ENCODE measurements at regions not wholly inside any gene's neighbourhood (a gene's known extent, or its start where the extent isn't known, plus 50 kb on each side); places are given as distances from the start of the nearest gene placed in this dataset.

DNA sequence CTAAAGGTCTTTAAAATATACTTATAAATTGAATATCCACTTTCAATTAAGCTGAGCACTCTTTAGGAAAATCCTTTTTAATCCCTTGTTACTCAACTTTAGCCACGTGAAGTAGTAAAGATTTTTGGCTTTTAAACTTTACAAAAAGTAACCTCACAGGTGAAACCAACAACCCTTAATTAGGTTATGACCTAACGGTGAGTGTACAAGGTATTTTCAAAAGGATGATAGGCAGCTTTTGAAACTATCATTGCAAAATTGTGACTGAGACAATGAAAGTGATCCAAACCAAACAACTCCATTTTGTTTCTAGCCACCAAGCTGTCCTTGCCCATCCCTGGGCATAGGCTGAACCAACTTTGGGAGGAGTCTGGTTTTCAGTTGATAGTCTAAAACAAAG lies 940.2 kb downstream of the OTOL1 start:
- no peak overlapping the region for H3K27ac ChIP-seq (ENCODE audit: low read depth, low read length, severe bottlenecking)
- no peak overlapping the region for H3K4me3 ChIP-seq (ENCODE audit: extremely low read depth, insufficient read depth, low read length, poor library complexity, severe bottlenecking)
- H3K9me3 ChIP-seq (ENCODE audit: control insufficient read depth, low read length) = peaks cover 6% of the 10 kb centered on the region
- WGBS, 2 experiments (ENCODE audit: insufficient coverage in 2 of 2) = no CpG with 5 or more reads among the region's 2 CpGs
- no peaks in the 10 kb centered on the region for H3K4me1 ChIP-seq (ENCODE audit: control insufficient read depth, insufficient read depth, low read length, poor library complexity, severe bottlenecking)
- H3K36me3 ChIP-seq (ENCODE audit: control insufficient read depth, insufficient read depth, low read length) = no peaks in the 10 kb centered on the region

DNA sequence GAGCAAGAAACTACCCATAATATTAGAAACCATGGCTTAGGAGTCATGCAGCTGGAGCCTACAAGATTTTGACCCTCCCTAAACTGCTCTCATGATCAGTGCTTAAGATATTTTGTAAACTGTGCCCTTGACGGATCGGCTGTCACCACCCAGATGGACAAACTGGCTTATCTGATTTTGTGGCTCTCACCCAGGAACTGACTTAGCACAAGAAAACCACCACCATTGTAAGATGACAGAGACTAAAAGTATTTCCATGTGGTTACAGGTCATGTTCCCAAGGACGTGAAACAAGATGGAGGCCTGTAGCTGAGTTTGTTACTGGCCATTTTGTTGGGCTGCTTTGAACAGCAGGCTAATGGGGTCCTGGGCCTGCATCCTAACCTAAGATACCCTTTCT lies 940.9 kb downstream of the OTOL1 start:
- no peaks in the 10 kb centered on the region for H3K36me3 ChIP-seq (ENCODE audit: control insufficient read depth, insufficient read depth, low read length)
- no peak overlapping the region for H3K27ac ChIP-seq (ENCODE audit: low read depth, low read length, severe bottlenecking)
- WGBS, 2 experiments (ENCODE audit: insufficient coverage in 2 of 2) = 50 to 70% methylated on average over 2 to 3 of the region's 3 CpGs
- peaks cover 6% of the 10 kb centered on the region for H3K9me3 ChIP-seq (ENCODE audit: control insufficient read depth, low read length)
- H3K4me3 ChIP-seq (ENCODE audit: extremely low read depth, insufficient read depth, low read length, poor library complexity, severe bottlenecking) = no peak overlapping the region
- no peaks in the 10 kb centered on the region for H3K4me1 ChIP-seq (ENCODE audit: control insufficient read depth, insufficient read depth, low read length, poor library complexity, severe bottlenecking)

DNA sequence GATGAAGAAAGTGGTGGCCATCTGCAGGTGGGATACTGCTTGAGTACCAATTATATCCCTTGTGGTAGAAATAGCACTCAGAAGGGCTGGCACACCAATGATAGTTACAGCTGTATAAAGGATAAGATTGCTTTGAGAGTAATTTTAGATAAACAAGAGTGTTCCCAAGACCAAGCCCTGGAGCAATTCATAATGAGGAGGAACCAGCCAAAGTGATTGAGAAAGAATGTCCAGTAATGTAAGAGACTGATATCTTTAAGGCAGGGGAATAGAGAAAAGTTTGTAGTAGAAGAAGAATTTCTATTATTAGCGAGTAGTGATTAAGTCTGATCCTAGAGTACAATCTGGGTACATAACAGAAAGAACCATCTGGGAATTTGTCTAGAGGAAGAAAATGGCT lies 945.1 kb downstream of the OTOL1 start:
- Histone ChIP-seq H3K4me3 (ENCODE audit: extremely low read depth, insufficient read depth, low read length, poor library complexity, severe bottlenecking) (no peak overlapping the region), H3K9me3 (ENCODE audit: control insufficient read depth, low read length) (no peaks in the 10 kb centered on the region), H3K4me1 (ENCODE audit: control insufficient read depth, insufficient read depth, low read length, poor library complexity, severe bottlenecking) (no peaks in the 10 kb centered on the region), H3K27ac (ENCODE audit: low read depth, low read length, severe bottlenecking) (no peak overlapping the region), H3K36me3 (ENCODE audit: control insufficient read depth, insufficient read depth, low read length) (no peaks in the 10 kb centered on the region)
- 29 to 55% methylated on average over 1 of the region's 1 CpG for WGBS, 2 experiments (ENCODE audit: insufficient coverage in 2 of 2)

DNA sequence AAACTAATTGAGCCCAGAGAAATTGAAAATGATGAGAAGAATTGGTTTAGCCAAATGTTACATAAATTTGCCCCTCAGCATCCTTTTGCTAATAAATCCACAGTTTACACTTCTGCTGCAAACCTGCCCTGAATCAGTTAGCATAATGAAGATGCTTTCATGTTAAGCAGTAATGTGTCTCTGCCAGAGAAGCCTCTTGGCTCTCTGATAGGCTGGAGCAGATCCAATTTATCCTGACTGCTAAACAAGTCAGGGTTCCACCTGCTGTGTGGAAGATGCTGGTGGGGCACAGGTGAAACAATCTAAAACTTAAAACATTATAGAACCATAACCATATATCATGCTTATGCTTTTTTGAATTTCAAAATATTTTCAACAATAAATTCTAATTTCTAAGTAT lies 946.8 kb downstream of the OTOL1 start:
- no peak overlapping the region for H3K4me3 ChIP-seq (ENCODE audit: extremely low read depth, insufficient read depth, low read length, poor library complexity, severe bottlenecking)
- H3K36me3 ChIP-seq (ENCODE audit: control insufficient read depth, insufficient read depth, low read length) = no peaks in the 10 kb centered on the region

DNA sequence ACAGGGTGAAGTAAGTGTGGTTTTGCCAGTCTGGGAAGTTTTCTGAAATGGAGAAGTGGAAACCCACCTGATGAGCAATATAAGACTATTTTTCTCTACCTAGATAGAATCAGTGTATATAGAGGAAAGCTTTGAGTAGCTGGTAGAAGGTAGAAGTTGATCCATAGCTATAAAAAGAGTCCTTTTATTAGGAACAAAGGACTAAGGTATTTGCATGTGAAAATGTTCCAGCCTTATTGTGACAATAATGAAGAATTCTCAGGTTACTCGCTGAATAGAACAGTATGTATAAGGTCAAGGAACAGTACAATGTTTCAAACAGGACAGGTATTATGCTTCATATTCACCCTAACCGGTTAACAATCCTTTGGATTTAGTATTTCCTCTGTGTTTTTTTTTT lies 972.2 kb downstream of the OTOL1 start:
- no peak overlapping the region for H3K27ac ChIP-seq (ENCODE audit: low read depth, low read length, severe bottlenecking)
- H3K4me3 ChIP-seq (ENCODE audit: extremely low read depth, insufficient read depth, low read length, poor library complexity, severe bottlenecking) = no peak overlapping the region
- no peaks in the 10 kb centered on the region for H3K4me1 ChIP-seq (ENCODE audit: control insufficient read depth, insufficient read depth, low read length, poor library complexity, severe bottlenecking)
- no peaks in the 10 kb centered on the region for H3K9me3 ChIP-seq (ENCODE audit: control insufficient read depth, low read length)
- no peaks in the 10 kb centered on the region for H3K36me3 ChIP-seq (ENCODE audit: control insufficient read depth, insufficient read depth, low read length)
- no CpG with 5 or more reads among the region's 2 CpGs for WGBS, 2 experiments (ENCODE audit: insufficient coverage in 2 of 2)

More for the DNA sequence above, 946.8 kb downstream of the OTOL1 start:
- H3K9me3 ChIP-seq (ENCODE audit: control insufficient read depth, low read length) = no peaks in the 10 kb centered on the region
- no peak overlapping the region for H3K27ac ChIP-seq (ENCODE audit: low read depth, low read length, severe bottlenecking)
- no peaks in the 10 kb centered on the region for H3K4me1 ChIP-seq (ENCODE audit: control insufficient read depth, insufficient read depth, low read length, poor library complexity, severe bottlenecking)

DNA sequence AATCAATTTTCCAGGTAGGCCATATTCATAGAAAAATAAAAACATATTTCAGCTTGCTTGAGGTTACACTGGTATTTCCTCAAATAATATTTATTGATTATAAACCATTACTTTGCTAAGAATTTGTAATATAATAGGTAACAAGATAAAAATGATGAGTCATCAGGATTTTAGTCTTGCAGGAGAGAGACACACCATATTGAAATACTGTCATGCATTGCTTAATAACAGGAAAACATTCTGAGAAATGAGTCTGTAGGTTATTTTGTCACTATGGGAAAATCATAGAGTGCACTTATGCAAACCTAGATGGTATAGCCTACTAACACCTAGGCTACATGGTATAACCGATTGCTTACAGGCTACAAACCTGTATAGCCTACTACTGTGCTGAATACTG lies 990.5 kb downstream of the OTOL1 start:
- Histone ChIP-seq H3K9me3 (ENCODE audit: control insufficient read depth, low read length) (no peaks in the 10 kb centered on the region), H3K27ac (ENCODE audit: low read depth, low read length, severe bottlenecking) (no peak overlapping the region), H3K4me1 (ENCODE audit: control insufficient read depth, insufficient read depth, low read length, poor library complexity, severe bottlenecking) (no peaks in the 10 kb centered on the region), H3K36me3 (ENCODE audit: control insufficient read depth, insufficient read depth, low read length) (no peaks in the 10 kb centered on the region), H3K4me3 (ENCODE audit: extremely low read depth, insufficient read depth, low read length, poor library complexity, severe bottlenecking) (no peak overlapping the region)
- 100% methylated on average over 1 of the region's 1 CpG; no CpG with 5 or more reads in 1 of the 2 experiments for WGBS, 2 experiments (ENCODE audit: insufficient coverage in 2 of 2)

DNA sequence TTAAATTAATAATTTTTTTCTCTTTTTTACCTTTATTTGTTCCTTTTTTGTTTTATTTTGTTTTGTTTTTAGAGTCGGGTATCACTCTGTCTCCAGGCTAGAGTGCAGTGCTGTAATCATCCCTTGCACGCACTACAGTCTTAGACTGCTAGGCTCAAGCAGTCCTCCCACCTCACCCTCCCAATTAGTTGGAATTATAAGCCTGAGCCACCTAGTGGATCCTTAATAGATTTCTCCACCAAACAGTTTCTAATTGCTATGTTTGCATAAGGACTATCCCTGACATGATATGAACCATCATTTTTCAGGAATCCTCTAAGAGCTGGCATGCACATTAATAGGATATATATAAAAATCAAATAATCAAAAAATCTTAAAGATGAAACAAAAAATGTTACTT lies 993.2 kb downstream of the OTOL1 start:
- Histone ChIP-seq H3K4me1 (ENCODE audit: control insufficient read depth, insufficient read depth, low read length, poor library complexity, severe bottlenecking) (peaks cover 7% of the 10 kb centered on the region), H3K9me3 (ENCODE audit: control insufficient read depth, low read length) (no peaks in the 10 kb centered on the region), H3K27ac (ENCODE audit: low read depth, low read length, severe bottlenecking) (no peak overlapping the region), H3K4me3 (ENCODE audit: extremely low read depth, insufficient read depth, low read length, poor library complexity, severe bottlenecking) (no peak overlapping the region), H3K36me3 (ENCODE audit: control insufficient read depth, insufficient read depth, low read length) (no peaks in the 10 kb centered on the region)
- WGBS, 2 experiments (ENCODE audit: insufficient coverage in 2 of 2) = 80 to 100% methylated on average over 1 of the region's 2 CpGs

DNA sequence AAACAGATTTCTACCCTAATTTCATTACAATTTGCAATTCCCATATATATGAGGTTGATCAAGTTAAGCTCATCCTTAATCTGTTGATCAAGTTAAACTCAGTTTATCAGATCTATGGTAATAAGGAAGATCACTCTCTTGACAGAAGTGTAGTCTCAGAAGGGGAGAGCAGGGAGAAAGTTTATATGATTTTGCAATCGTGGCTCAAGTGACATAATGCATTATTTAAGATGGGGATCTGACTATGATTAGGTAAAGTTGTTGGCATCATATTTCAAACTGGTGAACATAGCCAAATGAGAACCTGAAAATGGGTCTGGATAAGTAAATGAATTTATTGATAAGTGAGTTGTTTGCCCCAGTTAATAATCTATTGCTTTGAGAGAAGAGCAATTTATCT lies 995.3 kb downstream of the OTOL1 start:
- peaks cover 7% of the 10 kb centered on the region for H3K4me1 ChIP-seq (ENCODE audit: control insufficient read depth, insufficient read depth, low read length, poor library complexity, severe bottlenecking)
- no peak overlapping the region for H3K4me3 ChIP-seq (ENCODE audit: extremely low read depth, insufficient read depth, low read length, poor library complexity, severe bottlenecking)
- 89 to 91% methylated on average over 1 of the region's 1 CpG for WGBS, 2 experiments (ENCODE audit: insufficient coverage in 2 of 2)
- H3K27ac ChIP-seq (ENCODE audit: low read depth, low read length, severe bottlenecking) = no peak overlapping the region
- H3K9me3 ChIP-seq (ENCODE audit: control insufficient read depth, low read length) = no peaks in the 10 kb centered on the region
- no peaks in the 10 kb centered on the region for H3K36me3 ChIP-seq (ENCODE audit: control insufficient read depth, insufficient read depth, low read length)

DNA sequence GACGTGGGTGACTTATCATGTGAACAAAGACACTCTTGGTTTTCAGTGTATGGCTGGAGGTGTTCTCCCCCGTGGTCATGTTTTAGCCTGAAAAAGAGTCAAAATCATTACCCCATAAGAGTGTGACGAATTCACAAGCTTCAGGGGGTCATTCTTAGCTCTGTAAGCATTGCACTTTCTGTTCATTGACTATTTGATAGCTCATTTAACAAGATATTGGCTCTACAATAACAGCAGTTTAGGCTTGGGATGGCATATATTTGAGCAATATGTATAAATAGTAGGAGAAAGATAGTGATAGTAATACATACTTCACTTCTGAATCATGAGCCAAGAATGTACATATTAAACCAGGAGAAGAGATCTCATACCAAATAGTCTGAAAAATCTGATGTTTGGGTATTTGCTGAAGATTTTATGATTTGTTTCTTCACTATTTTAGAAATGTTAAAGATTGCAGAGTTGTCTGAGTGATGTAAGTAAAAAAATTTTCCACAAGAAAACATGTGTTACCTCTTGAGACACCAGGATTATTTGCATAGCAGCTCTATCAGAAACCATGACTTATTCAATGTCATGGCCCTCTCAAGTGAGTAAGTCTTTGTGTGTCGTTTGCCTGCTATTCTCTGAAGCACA lies 996.0 kb downstream of the OTOL1 start:
- Histone ChIP-seq H3K4me1 (ENCODE audit: control insufficient read depth, insufficient read depth, low read length, poor library complexity, severe bottlenecking) (peaks cover 7% of the 10 kb centered on the region), H3K27ac (ENCODE audit: low read depth, low read length, severe bottlenecking) (no peak overlapping the region), H3K36me3 (ENCODE audit: control insufficient read depth, insufficient read depth, low read length) (no peaks in the 10 kb centered on the region), H3K4me3 (ENCODE audit: extremely low read depth, insufficient read depth, low read length, poor library complexity, severe bottlenecking) (no peak overlapping the region), H3K9me3 (ENCODE audit: control insufficient read depth, low read length) (no peaks in the 10 kb centered on the region)
- no CpG with 5 or more reads among the region's 4 CpGs for WGBS, 2 experiments (ENCODE audit: insufficient coverage in 2 of 2)

DNA sequence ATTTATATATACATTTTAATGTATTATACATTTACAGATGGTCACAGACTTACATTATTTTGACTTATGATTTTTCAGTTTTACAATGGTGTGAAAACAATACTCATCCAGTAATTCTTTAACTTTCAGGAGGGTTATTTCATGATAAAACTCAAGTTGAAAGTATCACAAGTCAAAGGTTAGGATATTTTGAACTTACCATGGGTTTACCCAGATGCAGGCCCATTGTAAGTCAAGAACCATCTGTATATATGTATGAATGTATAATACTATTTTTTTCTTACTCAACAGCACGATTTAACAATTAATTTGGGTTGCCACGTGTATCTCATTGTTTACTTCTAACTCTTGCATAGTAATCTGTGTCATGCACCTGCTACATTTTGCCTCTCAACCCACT lies 1002.0 kb downstream of the OTOL1 start:
- H3K36me3 ChIP-seq (ENCODE audit: control insufficient read depth, insufficient read depth, low read length) = no peaks in the 10 kb centered on the region

DNA sequence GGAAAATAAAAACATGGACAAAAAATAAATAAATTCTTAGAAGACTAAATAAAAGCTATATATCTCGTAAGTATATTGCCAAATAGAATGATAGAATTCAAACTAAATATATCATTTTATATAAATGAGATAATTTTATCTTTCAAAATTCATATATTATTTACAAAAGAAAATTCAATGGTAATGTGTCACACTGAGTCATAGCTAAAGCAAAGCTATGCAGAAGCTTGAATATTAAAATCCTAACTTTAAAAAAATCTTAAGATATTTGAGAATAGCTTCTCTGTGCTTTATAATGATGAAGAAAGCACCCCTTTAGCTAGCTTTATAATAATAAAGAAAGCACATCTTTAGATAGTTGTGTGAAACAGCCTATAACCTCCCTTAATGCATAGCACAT lies 1010.8 kb downstream of the OTOL1 start:
- Histone ChIP-seq H3K27ac (ENCODE audit: low read depth, low read length, severe bottlenecking) (no peak overlapping the region), H3K9me3 (ENCODE audit: control insufficient read depth, low read length) (no peaks in the 10 kb centered on the region), H3K4me1 (ENCODE audit: control insufficient read depth, insufficient read depth, low read length, poor library complexity, severe bottlenecking) (no peaks in the 10 kb centered on the region), H3K36me3 (ENCODE audit: control insufficient read depth, insufficient read depth, low read length) (no peaks in the 10 kb centered on the region), H3K4me3 (ENCODE audit: extremely low read depth, insufficient read depth, low read length, poor library complexity, severe bottlenecking) (no peak overlapping the region)
- no CpG with 5 or more reads among the region's 1 CpG for WGBS, 2 experiments (ENCODE audit: insufficient coverage in 2 of 2)

More for the DNA sequence above, 1002.0 kb downstream of the OTOL1 start:
- WGBS, 2 experiments (ENCODE audit: insufficient coverage in 2 of 2) = 40 to 57% methylated on average over 1 to 2 of the region's 2 CpGs
- no peak overlapping the region for H3K4me3 ChIP-seq (ENCODE audit: extremely low read depth, insufficient read depth, low read length, poor library complexity, severe bottlenecking)
- no peak overlapping the region for H3K27ac ChIP-seq (ENCODE audit: low read depth, low read length, severe bottlenecking)
- H3K9me3 ChIP-seq (ENCODE audit: control insufficient read depth, low read length) = no peaks in the 10 kb centered on the region
- no peaks in the 10 kb centered on the region for H3K4me1 ChIP-seq (ENCODE audit: control insufficient read depth, insufficient read depth, low read length, poor library complexity, severe bottlenecking)
